ENCODE measurements at regions not wholly inside any gene's neighbourhood (a gene's known extent, or its start where the extent isn't known, plus 50 kb on each side); places are given as distances from the start of the nearest gene placed in this dataset.

DNA sequence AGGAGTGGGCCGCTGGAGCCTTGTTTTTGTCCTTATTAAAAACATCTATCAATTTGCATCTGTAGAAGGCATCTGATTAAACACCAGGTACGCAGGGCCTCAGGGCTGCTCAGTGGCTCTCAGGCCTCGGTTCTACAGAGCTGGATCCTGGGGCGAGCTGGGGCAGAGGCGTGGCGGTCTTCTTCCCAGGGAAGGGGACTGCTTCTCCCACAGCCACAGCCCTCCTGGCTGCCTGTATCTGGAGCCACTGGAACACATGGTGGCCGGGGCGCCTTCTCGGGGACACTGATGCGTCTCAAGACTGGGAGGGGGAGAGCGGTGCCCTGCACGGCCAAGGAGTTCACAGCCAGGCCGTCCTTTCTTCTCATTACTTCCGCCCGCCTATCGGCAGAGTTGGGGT is 1178.2 kb downstream of the BRD1 start:
- Histone ChIP-seq H3K4me1 (ENCODE audit: insufficient read depth, low read length, poor library complexity, severe bottlenecking) (no peaks in the 10 kb centered on the region), H3K79me2 (ENCODE audit: insufficient read depth, low read length) (no peaks in the 10 kb centered on the region), H3K27me3 (ENCODE audit: insufficient read depth, low read length, poor library complexity, severe bottlenecking) (no peaks in the 10 kb centered on the region), H3F3A (ENCODE audit: low read depth) (no peaks in the 10 kb centered on the region), H2AFZ (ENCODE audit: low read length) (no peak overlapping the region), H3K9ac (ENCODE audit: low read depth, low read length, poor library complexity, severe bottlenecking) (no peak overlapping the region), H3K9me3 (ENCODE audit: insufficient read depth, low read depth, low read length) (peaks cover 4% of the 10 kb centered on the region; the same call in 1 of the 2 replicates), H3K9me2 (replicated peaks; ENCODE audit: low read depth, low read length) (no peaks in the 10 kb centered on the region), H3K4me2 (ENCODE audit: low read depth, low read length, poor library complexity, severe bottlenecking) (no peak overlapping the region), H3K36me3 (ENCODE audit: insufficient read depth, low read length) (no peaks in the 10 kb centered on the region), H3K4me3 (ENCODE audit: low read length, poor library complexity, severe bottlenecking) (no peak overlapping the region), H4K20me1 (ENCODE audit: insufficient read depth, low read length, poor library complexity, severe bottlenecking) (no peaks in the 10 kb centered on the region)
- no peak for TF ChIP-seq EZH2phosphoT487 (IDR thresholded peaks at IDR 0.05; ENCODE audit: borderline replicate concordance)
- TF ChIP-seq, protein P1, sequence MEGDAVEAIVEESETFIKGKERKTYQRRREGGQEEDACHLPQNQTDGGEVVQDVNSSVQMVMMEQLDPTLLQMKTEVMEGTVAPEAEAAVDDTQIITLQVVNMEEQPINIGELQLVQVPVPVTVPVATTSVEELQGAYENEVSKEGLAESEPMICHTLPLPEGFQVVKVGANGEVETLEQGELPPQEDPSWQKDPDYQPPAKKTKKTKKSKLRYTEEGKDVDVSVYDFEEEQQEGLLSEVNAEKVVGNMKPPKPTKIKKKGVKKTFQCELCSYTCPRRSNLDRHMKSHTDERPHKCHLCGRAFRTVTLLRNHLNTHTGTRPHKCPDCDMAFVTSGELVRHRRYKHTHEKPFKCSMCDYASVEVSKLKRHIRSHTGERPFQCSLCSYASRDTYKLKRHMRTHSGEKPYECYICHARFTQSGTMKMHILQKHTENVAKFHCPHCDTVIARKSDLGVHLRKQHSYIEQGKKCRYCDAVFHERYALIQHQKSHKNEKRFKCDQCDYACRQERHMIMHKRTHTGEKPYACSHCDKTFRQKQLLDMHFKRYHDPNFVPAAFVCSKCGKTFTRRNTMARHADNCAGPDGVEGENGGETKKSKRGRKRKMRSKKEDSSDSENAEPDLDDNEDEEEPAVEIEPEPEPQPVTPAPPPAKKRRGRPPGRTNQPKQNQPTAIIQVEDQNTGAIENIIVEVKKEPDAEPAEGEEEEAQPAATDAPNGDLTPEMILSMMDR (conservative IDR thresholded peaks at IDR 0.05; ENCODE audit: low read length) = no peak

DNA sequence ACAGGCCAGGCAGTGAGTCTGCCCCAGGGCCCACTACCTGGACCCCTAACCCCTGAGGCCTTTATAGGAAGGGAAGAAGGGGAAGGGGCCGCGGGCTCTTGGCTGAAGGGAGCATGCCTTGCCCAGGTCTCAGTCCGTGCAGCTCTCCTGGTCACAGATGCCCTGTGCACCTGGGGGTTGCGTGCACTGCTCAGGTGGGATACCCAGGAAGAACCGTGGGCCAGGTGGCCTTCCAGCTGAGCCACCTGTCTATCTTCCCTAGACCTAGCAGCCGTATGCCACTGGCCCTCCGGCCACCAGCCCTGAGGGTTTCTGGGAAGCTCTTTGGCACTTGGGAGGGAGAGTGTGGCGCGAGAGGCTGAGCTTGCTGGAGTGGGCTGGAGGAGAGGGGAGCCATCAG is 1178.6 kb downstream of the BRD1 start:
- H3K4me2 ChIP-seq (ENCODE audit: low read depth, low read length, poor library complexity, severe bottlenecking) = no peak overlapping the region
- no peaks in the 10 kb centered on the region for H4K20me1 ChIP-seq (ENCODE audit: insufficient read depth, low read length, poor library complexity, severe bottlenecking)
- no peak for TF ChIP-seq EZH2phosphoT487 (IDR thresholded peaks at IDR 0.05; ENCODE audit: borderline replicate concordance)
- TF ChIP-seq, protein P1 (conservative IDR thresholded peaks at IDR 0.05; ENCODE audit: low read length) = no peak
- H3K9me3 ChIP-seq (ENCODE audit: insufficient read depth, low read depth, low read length) = peaks cover 4% of the 10 kb centered on the region; the same call in 1 of the 2 replicates
- no peak overlapping the region for H3K4me3 ChIP-seq (ENCODE audit: low read length, poor library complexity, severe bottlenecking)
- H3K9me2 ChIP-seq (replicated peaks; ENCODE audit: low read depth, low read length) = no peaks in the 10 kb centered on the region
- H3K79me2 ChIP-seq (ENCODE audit: insufficient read depth, low read length) = no peaks in the 10 kb centered on the region
- H3F3A ChIP-seq (ENCODE audit: low read depth) = no peaks in the 10 kb centered on the region
- H3K4me1 ChIP-seq (ENCODE audit: insufficient read depth, low read length, poor library complexity, severe bottlenecking) = no peaks in the 10 kb centered on the region
- no peaks in the 10 kb centered on the region for H3K36me3 ChIP-seq (ENCODE audit: insufficient read depth, low read length)
- H3K27me3 ChIP-seq (ENCODE audit: insufficient read depth, low read length, poor library complexity, severe bottlenecking) = no peaks in the 10 kb centered on the region
- H2AFZ ChIP-seq (ENCODE audit: low read length) = no peak overlapping the region
- H3K9ac ChIP-seq (ENCODE audit: low read depth, low read length, poor library complexity, severe bottlenecking) = no peak overlapping the region

DNA sequence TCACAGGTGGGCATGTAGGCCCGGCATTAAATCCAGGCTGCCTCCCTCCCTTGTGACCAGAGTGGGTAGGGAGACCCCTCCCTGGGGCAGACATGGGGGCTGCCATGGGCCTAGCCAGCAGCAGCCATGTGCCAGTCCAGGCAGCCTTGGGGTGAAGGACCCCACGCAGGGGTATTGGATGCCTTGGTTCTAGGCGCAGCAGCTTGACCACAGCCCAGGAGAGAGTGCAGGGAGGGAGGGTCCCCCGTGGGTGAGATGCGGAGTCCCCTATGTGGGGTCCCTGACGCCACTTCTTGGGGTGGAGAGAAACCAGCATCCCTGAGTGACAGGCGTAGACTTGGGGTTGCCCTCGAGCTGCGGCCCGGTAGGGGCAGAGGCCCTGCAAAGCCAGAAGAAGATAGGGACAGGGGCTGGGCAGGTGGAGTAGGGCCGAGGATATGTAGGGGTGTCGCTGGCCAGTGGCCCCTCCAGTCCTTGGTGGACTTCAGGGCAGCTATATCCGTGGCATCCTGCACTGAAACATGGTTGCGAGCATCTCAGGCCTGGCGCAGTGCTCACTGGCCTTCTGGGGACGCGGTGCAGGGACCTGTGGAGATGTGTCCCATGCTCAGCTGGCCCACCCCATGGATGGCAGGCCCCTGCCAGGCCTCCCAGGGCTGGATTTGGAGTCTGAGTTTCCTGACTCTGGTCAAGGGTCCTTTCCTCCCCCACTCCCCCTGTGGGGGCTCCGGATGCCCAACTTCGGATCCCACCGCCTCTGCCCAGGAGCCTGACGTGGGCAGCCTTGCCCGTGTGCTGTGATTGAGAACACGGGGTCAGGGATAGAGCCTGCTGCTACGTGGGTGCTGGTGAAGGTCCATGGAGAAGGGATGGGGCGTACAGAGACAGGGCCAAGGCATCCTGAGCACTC is 1179.8 kb downstream of the BRD1 start:
- no peaks in the 10 kb centered on the region for H3F3A ChIP-seq (ENCODE audit: low read depth)
- H3K9me2 ChIP-seq (replicated peaks; ENCODE audit: low read depth, low read length) = no peaks in the 10 kb centered on the region
- H4K20me1 ChIP-seq (ENCODE audit: insufficient read depth, low read length, poor library complexity, severe bottlenecking) = no peaks in the 10 kb centered on the region
- H3K4me2 ChIP-seq (ENCODE audit: low read depth, low read length, poor library complexity, severe bottlenecking) = no peak overlapping the region
- H3K27me3 ChIP-seq (ENCODE audit: insufficient read depth, low read length, poor library complexity, severe bottlenecking) = no peaks in the 10 kb centered on the region
- H3K79me2 ChIP-seq (ENCODE audit: insufficient read depth, low read length) = no peaks in the 10 kb centered on the region
- H3K4me3 ChIP-seq (ENCODE audit: low read length, poor library complexity, severe bottlenecking) = no peak overlapping the region
- no peak overlapping the region for H2AFZ ChIP-seq (ENCODE audit: low read length)
- H3K9me3 ChIP-seq (ENCODE audit: insufficient read depth, low read depth, low read length) = peaks cover 4% of the 10 kb centered on the region; the same call in 1 of the 2 replicates
- peaks cover 4% of the 10 kb centered on the region for H3K4me1 ChIP-seq (ENCODE audit: insufficient read depth, low read length, poor library complexity, severe bottlenecking)
- no peak overlapping the region for H3K9ac ChIP-seq (ENCODE audit: low read depth, low read length, poor library complexity, severe bottlenecking)
- no peaks in the 10 kb centered on the region for H3K36me3 ChIP-seq (ENCODE audit: insufficient read depth, low read length)
- no peak for TF ChIP-seq EZH2phosphoT487 (IDR thresholded peaks at IDR 0.05; ENCODE audit: borderline replicate concordance)
